HEK293 (cell line): ENCODE measurements at regions not wholly inside any gene's neighbourhood (a gene's known extent, or its start where the extent isn't known, plus 50 kb on each side); places are given as distances from the start of the nearest gene placed in this dataset.

Experiments
- CTCF ChIA-PET: fragments of 350-600 bp; formaldehyde crosslinking; extraction: SDS; loops from one replicate; lab custom pipeline; 2021; ENCODE audit warnings: antibody characterized with exemption; lab: Yijun Ruan, JAX
- POLR2A ChIA-PET: fragments of 300-600 bp; formaldehyde crosslinking; extraction: SDS; loops from one replicate; lab custom pipeline; 2020; ENCODE audit warnings: antibody characterized with exemption, inconsistent platforms; lab: Yijun Ruan, JAX
- H3K27ac ChIP-seq: fragments of 200-500 bp; sonication (Bioruptor generic); 2 replicates; pipeline ENCODE4 v1.5.1; 2014; ENCODE audit warnings: low read depth, low read length, control low read depth, inconsistent platforms; ENCODE audit errors: extremely low read depth
- H3K36me3 ChIP-seq, 2 experiments: fragments of 200-500 bp in 1 of 2; sonication (Bioruptor generic) in 1 of 2; 1 replicate in 1 of 2; 2 replicates in 1 of 2; pipeline ENCODE4 v1.5.1; 2014 to 2017; ENCODE audit warnings: inconsistent platforms in 2 of 2, low read length in 2 of 2; ENCODE audit not compliant: control insufficient read depth in 2 of 2, insufficient read depth in 1 of 2
- H3K4me1 ChIP-seq: fragments of 200-500 bp; sonication (Bioruptor generic); 2 replicates; pipeline ENCODE4 v1.5.1; 2014; ENCODE audit warnings: mild to moderate bottlenecking, low read length, inconsistent platforms; ENCODE audit not compliant: control insufficient read depth, insufficient read depth
- H3K4me3 ChIP-seq: 2 replicates; pipeline ENCODE4 v1.5.1; 2011; ENCODE audit warnings: low read depth, mild to moderate bottlenecking, control low read depth, low read length, moderate library complexity
- H3K9me3 ChIP-seq: fragments of 200-500 bp; sonication (Bioruptor generic); 2 replicates; pipeline ENCODE4 v1.5.1; 2014; ENCODE audit warnings: low read depth, low read length, inconsistent platforms; ENCODE audit not compliant: control insufficient read depth, insufficient read depth
- HOXC10 ChIP-seq: sonication (generic); formaldehyde crosslinking; IDR thresholded peaks from 2 replicates; pipeline ENCODE4 v1.8.1; 2023; ENCODE audit warnings: mild to moderate bottlenecking, missing genetic modification reagents
- MYNN ChIP-seq: fragments of 450-650 bp; formaldehyde crosslinking; IDR thresholded peaks from 2 replicates; pipeline ENCODE4 v1.5.1; 2016; ENCODE audit warnings: missing biosample characterization, missing genetic modification characterization, borderline replicate concordance
- SP2 ChIP-seq: fragments of 450-650 bp; formaldehyde crosslinking; IDR thresholded peaks from 2 replicates; pipeline ENCODE4 v1.5.1; 2016; ENCODE audit warnings: missing biosample characterization, missing genetic modification characterization
- SP7 ChIP-seq: fragments of 450-650 bp; formaldehyde crosslinking; IDR thresholded peaks from 2 replicates; pipeline ENCODE4 v1.5.1; 2016; ENCODE audit warnings: missing biosample characterization, missing genetic modification characterization
- YY1 ChIP-seq: fragments of 450-650 bp; formaldehyde crosslinking; IDR thresholded peaks from 2 replicates; pipeline ENCODE4 v1.5.1; 2018; ENCODE audit warnings: missing biosample characterization, missing genetic modification characterization
- ZBTB7A ChIP-seq: fragments of 450-650 bp; formaldehyde crosslinking; IDR thresholded peaks from 2 replicates; pipeline ENCODE4 v1.5.1; 2016; ENCODE audit warnings: low read depth, missing biosample characterization, missing genetic modification characterization
- ZNF114 ChIP-seq: fragments of 450-650 bp; formaldehyde crosslinking; IDR thresholded peaks from 2 replicates; pipeline ENCODE4 v1.5.0; 2017; ENCODE audit warnings: missing biosample characterization, missing genetic modification characterization
- ZNF132 ChIP-seq: fragments of 450-650 bp; formaldehyde crosslinking; IDR thresholded peaks from 2 replicates; pipeline ENCODE4 v1.5.1; 2017; ENCODE audit warnings: missing biosample characterization, missing genetic modification characterization, borderline replicate concordance
- ZNF140 ChIP-seq: fragments of 450-650 bp; formaldehyde crosslinking; IDR thresholded peaks from 2 replicates; pipeline ENCODE4 v1.5.1; 2016; ENCODE audit warnings: missing biosample characterization, missing genetic modification characterization
- ZNF155 ChIP-seq: fragments of 450-650 bp; formaldehyde crosslinking; IDR thresholded peaks from 2 replicates; pipeline ENCODE4 v1.5.1; 2016; ENCODE audit warnings: missing biosample characterization, missing genetic modification characterization
- ZNF221 ChIP-seq: fragments of 450-650 bp; formaldehyde crosslinking; IDR thresholded peaks from 2 replicates; pipeline ENCODE4 v1.5.1; 2017; ENCODE audit warnings: missing biosample characterization, missing genetic modification characterization, borderline replicate concordance
- ZNF366 ChIP-seq: fragments of 450-650 bp; formaldehyde crosslinking; conservative IDR thresholded peaks from 2 replicates; pipeline ENCODE4 v1.5.1; 2016; ENCODE audit warnings: missing biosample characterization, missing genetic modification characterization
- ZNF610 ChIP-seq: fragments of 450-650 bp; formaldehyde crosslinking; IDR thresholded peaks from 2 replicates; pipeline ENCODE4 v1.5.1; 2016; ENCODE audit warnings: missing biosample characterization, missing genetic modification characterization, borderline replicate concordance
- ZNF76 ChIP-seq: fragments of 450-650 bp; formaldehyde crosslinking; IDR thresholded peaks from 2 replicates; pipeline ENCODE4; 2016; ENCODE audit warnings: low read depth, missing biosample characterization, missing genetic modification characterization, borderline replicate concordance
- TF ChIP-seq, protein P1 (sequence below): fragments of 450-650 bp; formaldehyde crosslinking; conservative IDR thresholded peaks from 2 replicates; pipeline ENCODE4 v1.5.1; 2016; ENCODE audit warnings: low read depth, missing biosample characterization, missing genetic modification characterization
- TF ChIP-seq, protein P2 (sequence below): fragments of 450-650 bp; formaldehyde crosslinking; IDR thresholded peaks from 2 replicates; pipeline ENCODE4 v1.5.1; 2016; ENCODE audit warnings: missing biosample characterization, missing genetic modification characterization
- TF ChIP-seq, protein P3 (sequence below): fragments of 450-650 bp; formaldehyde crosslinking; IDR thresholded peaks from 2 replicates; pipeline ENCODE4 v1.5.1; 2016; ENCODE audit warnings: missing biosample characterization, missing genetic modification characterization
- TF ChIP-seq, protein P4 (sequence below): fragments of 450-650 bp; IDR thresholded peaks from 2 replicates; pipeline ENCODE4 v1.5.1; 2018; ENCODE audit warnings: missing biosample characterization, missing genetic modification characterization

DNA sequence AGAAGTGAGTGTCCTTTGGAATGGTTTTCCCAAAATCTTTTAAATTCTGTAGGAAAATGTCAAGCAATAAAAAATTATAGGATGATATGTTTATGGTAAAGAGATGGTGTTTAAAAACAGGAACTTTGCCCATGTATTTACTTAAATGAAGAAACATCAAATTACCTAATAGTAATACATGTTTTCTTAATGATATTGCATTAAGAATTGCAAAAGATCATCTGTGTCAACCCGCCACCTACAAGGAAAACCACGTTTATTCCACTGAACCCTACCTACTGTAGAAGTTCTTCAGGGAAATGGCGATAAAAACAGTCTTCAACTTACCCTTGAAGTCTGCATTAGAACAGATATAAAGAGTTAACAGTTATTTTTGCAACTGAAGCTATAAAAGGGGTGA, 67.2 kb upstream of the NDP start (continued):
- no peak for TF ChIP-seq ZBTB7A (tag by site-specific recombination)
- TF ChIP-seq ZNF610 (tag by site-specific recombination): no peak
- TF ChIP-seq, protein P1, sequence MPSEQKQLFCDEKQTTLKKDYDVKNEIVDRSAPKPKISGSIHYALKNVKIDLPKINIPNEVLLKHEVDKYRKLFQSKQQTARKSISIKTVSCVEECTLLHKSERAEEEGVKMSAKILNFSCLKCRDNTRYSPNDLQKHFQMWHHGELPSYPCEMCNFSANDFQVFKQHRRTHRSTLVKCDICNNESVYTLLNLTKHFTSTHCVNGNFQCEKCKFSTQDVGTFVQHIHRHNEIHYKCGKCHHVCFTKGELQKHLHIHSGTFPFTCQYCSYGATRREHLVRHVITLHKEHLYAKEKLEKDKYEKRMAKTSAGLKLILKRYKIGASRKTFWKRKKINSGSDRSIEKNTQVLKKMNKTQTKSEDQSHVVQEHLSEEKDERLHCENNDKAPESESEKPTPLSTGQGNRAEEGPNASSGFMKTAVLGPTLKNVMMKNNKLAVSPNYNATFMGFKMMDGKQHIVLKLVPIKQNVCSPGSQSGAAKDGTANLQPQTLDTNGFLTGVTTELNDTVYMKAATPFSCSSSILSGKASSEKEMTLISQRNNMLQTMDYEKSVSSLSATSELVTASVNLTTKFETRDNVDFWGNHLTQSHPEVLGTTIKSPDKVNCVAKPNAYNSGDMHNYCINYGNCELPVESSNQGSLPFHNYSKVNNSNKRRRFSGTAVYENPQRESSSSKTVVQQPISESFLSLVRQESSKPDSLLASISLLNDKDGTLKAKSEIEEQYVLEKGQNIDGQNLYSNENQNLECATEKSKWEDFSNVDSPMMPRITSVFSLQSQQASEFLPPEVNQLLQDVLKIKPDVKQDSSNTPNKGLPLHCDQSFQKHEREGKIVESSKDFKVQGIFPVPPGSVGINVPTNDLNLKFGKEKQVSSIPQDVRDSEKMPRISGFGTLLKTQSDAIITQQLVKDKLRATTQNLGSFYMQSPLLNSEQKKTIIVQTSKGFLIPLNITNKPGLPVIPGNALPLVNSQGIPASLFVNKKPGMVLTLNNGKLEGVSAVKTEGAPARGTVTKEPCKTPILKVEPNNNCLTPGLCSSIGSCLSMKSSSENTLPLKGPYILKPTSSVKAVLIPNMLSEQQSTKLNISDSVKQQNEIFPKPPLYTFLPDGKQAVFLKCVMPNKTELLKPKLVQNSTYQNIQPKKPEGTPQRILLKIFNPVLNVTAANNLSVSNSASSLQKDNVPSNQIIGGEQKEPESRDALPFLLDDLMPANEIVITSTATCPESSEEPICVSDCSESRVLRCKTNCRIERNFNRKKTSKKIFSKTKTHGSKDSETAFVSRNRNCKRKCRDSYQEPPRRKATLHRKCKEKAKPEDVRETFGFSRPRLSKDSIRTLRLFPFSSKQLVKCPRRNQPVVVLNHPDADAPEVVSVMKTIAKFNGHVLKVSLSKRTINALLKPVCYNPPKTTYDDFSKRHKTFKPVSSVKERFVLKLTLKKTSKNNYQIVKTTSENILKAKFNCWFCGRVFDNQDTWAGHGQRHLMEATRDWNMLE (tag by site-specific recombination): no peak
- TF ChIP-seq, protein P2, sequence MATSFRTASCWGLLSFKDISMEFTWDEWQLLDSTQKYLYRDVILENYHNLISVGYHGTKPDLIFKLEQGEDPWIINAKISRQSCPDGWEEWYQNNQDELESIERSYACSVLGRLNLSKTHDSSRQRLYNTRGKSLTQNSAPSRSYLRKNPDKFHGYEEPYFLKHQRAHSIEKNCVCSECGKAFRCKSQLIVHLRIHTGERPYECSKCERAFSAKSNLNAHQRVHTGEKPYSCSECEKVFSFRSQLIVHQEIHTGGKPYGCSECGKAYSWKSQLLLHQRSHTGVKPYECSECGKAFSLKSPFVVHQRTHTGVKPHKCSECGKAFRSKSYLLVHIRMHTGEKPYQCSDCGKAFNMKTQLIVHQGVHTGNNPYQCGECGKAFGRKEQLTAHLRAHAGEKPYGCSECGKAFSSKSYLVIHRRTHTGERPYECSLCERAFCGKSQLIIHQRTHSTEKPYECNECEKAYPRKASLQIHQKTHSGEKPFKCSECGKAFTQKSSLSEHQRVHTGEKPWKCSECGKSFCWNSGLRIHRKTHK: no peak
- no peak for TF ChIP-seq ZNF221 (tag by site-specific recombination)
- no peak for TF ChIP-seq SP2 (tag by site-specific recombination)
- TF ChIP-seq, protein P3, sequence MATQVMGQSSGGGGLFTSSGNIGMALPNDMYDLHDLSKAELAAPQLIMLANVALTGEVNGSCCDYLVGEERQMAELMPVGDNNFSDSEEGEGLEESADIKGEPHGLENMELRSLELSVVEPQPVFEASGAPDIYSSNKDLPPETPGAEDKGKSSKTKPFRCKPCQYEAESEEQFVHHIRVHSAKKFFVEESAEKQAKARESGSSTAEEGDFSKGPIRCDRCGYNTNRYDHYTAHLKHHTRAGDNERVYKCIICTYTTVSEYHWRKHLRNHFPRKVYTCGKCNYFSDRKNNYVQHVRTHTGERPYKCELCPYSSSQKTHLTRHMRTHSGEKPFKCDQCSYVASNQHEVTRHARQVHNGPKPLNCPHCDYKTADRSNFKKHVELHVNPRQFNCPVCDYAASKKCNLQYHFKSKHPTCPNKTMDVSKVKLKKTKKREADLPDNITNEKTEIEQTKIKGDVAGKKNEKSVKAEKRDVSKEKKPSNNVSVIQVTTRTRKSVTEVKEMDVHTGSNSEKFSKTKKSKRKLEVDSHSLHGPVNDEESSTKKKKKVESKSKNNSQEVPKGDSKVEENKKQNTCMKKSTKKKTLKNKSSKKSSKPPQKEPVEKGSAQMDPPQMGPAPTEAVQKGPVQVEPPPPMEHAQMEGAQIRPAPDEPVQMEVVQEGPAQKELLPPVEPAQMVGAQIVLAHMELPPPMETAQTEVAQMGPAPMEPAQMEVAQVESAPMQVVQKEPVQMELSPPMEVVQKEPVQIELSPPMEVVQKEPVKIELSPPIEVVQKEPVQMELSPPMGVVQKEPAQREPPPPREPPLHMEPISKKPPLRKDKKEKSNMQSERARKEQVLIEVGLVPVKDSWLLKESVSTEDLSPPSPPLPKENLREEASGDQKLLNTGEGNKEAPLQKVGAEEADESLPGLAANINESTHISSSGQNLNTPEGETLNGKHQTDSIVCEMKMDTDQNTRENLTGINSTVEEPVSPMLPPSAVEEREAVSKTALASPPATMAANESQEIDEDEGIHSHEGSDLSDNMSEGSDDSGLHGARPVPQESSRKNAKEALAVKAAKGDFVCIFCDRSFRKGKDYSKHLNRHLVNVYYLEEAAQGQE (tag by site-specific recombination): no peak
- no peak for TF ChIP-seq ZNF366
- TF ChIP-seq ZNF132 (tag by site-specific recombination): no peak
- no peak for TF ChIP-seq ZNF140 (tag by site-specific recombination)

DNA sequence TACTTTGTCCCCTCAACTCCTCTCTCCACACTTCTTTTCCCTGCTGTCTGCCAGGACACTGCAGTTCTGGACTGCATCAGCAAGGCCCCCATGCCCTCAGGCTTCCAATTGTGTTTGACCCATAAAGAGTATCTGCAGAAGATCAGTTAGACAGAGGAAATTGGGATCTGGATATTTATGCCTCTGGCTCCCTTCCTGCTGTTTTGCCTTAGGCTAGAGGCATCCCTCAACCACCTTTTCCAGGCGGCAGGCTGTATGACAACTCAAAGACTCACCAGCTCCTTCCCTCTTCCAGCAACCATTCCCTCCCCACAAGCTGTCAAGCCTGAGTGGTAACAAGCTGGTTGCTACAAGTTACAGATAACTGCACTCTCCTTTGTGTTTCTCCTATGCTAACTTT, 66.4 kb upstream of the NDP start:
- POLR2A ChIA-PET: no interaction called here

More for the DNA sequence above, 66.4 kb upstream of the NDP start:
- no peaks in the 10 kb centered on the region for H3K36me3 ChIP-seq
- no peaks in the 10 kb centered on the region for H3K4me1 ChIP-seq
- CTCF ChIA-PET: interaction anchor here (0.6 to 1.7 kb wide), 4 partner anchors 14 to 891 kb away, joined by 3 to 4 read pairs (median 3); no protein-coding TSS in a partner anchor
- no peak overlapping the region for H3K27ac ChIP-seq
- TF ChIP-seq ZNF76 (tag by site-specific recombination) (no peak), YY1 (tag by site-specific recombination) (no peak), MYNN (tag by site-specific recombination) (no peak), ZNF155 (tag by site-specific recombination) (no peak), SP7 (tag by site-specific recombination) (no peak), ZNF114 (tag by site-specific recombination) (no peak), HOXC10 (CRISPR knock-in tag) (no peak)
- TF ChIP-seq, protein P4, sequence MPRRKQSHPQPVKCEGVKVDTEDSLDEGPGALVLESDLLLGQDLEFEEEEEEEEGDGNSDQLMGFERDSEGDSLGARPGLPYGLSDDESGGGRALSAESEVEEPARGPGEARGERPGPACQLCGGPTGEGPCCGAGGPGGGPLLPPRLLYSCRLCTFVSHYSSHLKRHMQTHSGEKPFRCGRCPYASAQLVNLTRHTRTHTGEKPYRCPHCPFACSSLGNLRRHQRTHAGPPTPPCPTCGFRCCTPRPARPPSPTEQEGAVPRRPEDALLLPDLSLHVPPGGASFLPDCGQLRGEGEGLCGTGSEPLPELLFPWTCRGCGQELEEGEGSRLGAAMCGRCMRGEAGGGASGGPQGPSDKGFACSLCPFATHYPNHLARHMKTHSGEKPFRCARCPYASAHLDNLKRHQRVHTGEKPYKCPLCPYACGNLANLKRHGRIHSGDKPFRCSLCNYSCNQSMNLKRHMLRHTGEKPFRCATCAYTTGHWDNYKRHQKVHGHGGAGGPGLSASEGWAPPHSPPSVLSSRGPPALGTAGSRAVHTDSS (tag by site-specific recombination): no peak
- TF ChIP-seq, protein P1 (tag by site-specific recombination): no peak
- TF ChIP-seq, all 188 proteins: peak for 0
- H3K4me3 ChIP-seq: no peak overlapping the region
- H3K9me3 ChIP-seq: no peaks in the 10 kb centered on the region
